ENCODE measurements at regions not wholly inside any gene's neighbourhood (a gene's known extent, or its start where the extent isn't known, plus 50 kb on each side); places are given as distances from the start of the nearest gene placed in this dataset.

DNA sequence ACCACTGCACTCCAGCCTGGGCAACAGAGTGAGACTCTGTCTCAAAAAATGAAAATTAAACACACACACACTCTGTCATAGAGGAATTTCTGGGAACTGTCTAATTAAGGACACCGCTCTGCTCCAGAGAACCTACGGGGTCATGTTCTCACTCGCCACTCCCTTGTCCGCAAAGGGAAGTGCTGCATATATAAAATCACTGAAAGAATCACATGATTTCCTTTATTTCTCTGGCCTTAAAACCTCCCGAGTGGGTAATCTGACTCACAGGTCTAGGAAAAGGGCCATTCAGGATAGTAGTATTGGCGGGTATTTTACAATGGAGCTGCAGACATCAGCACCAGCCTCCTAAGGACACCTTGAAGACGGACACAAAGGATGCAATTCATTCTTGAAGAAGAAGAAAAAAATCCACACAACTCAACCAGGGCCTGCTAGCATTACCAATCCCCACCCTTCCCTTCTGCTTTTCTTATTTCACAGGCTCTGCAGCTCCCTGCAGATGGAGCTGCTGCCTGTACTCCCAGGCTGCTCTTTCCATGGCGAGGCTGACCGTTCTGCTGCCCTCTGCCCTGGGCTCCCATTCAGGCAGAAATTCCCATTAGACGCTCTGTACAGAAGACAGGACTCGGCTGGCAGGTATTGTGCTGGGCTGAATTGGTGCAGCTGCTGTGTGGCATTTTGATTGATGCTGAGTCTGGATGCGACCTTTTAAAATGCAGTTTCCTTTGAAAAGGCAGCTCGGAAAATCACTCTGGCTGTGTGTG, 53.3 kb upstream of the FAM89A start:
- in situ Hi-C loops (cut with MboI) (loop anchor here (10.0 kb wide), 1 partner anchor 179 kb away; no protein-coding TSS in a partner anchor), intact Hi-C loops (cut with micrococcal nuclease; ENCODE audit: unreplicated experiment) (loop anchor here (10.0 kb wide), 1 partner anchor 299 kb away; no protein-coding TSS in a partner anchor)
- Histone ChIP-seq H3K27ac (ENCODE audit: control insufficient read depth, insufficient read depth) (no peak overlapping the region), H3K4me3 (no peak overlapping the region), H3K4me1 (ENCODE audit: control insufficient read depth, insufficient read depth, low read length) (no peaks in the 10 kb centered on the region), H3K27me3 (replicated peaks in 1 of 2; ENCODE audit: control insufficient read depth in 2 of 2, insufficient read depth in 2 of 2, low read length in 1 of 2) (no peaks in the 10 kb centered on the region; a peak in 1 of 4 replicates), H4K20me1 (ENCODE audit: control insufficient read depth, insufficient read depth) (no peaks in the 10 kb centered on the region), H3K79me2 (ENCODE audit: control insufficient read depth, insufficient read depth, low read length) (no peaks in the 10 kb centered on the region), H3K36me3 (ENCODE audit: control insufficient read depth in 2 of 2, insufficient read depth in 2 of 2, low read length in 1 of 2) (no peaks in the 10 kb centered on the region), H3K9me3 (replicated peaks; ENCODE audit: control insufficient read depth, insufficient read depth, low read length) (no peaks in the 10 kb centered on the region), H2AFZ (ENCODE audit: control insufficient read depth, low read depth, low read length) (no peak overlapping the region), H3K4me2 (ENCODE audit: control insufficient read depth, insufficient read depth) (no peak overlapping the region), H3K9ac (ENCODE audit: control insufficient read depth, insufficient read depth, low read length) (no peak overlapping the region)
- ChIA-PET SMC1A (ENCODE audit: uncharacterized antibody, unreplicated experiment) (interaction anchor here (0.8 to 3.4 kb wide), 3 partner anchors 175 to 180 kb away, joined by 3 to 12 read pairs (median 4); no protein-coding TSS in a partner anchor), POLR2A (no interaction called here), RAD21 (ENCODE audit: unreplicated experiment) (no interaction called here), CTCF (interaction anchor here (0.8 to 3.7 kb wide), 10 partner anchors 9 to 465 kb away, joined by 3 to 27 read pairs (median 4); no protein-coding TSS in a partner anchor)
- DNase-seq (ENCODE audit: low read depth, low spot score) (no peak), FAIRE-seq (no peak), ATAC-seq (no peak)
- TF ChIP-seq SMAD5 (IDR thresholded peaks at IDR 0.05; ENCODE audit: low read depth): no peak
- no peak for TF ChIP-seq YBX1 (IDR thresholded peaks at IDR 0.05)
- TF ChIP-seq ASH2L (IDR thresholded peaks at IDR 0.05; ENCODE audit: borderline replicate concordance, low read depth): no peak
- TF ChIP-seq, protein P1, sequence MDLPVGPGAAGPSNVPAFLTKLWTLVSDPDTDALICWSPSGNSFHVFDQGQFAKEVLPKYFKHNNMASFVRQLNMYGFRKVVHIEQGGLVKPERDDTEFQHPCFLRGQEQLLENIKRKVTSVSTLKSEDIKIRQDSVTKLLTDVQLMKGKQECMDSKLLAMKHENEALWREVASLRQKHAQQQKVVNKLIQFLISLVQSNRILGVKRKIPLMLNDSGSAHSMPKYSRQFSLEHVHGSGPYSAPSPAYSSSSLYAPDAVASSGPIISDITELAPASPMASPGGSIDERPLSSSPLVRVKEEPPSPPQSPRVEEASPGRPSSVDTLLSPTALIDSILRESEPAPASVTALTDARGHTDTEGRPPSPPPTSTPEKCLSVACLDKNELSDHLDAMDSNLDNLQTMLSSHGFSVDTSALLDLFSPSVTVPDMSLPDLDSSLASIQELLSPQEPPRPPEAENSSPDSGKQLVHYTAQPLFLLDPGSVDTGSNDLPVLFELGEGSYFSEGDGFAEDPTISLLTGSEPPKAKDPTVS (IDR thresholded peaks at IDR 0.05; ENCODE audit: low read depth, low read length): no peak
- no peak for TF ChIP-seq KAT2A (conservative IDR thresholded peaks at IDR 0.05; ENCODE audit: control insufficient read depth, low read depth, low read length)
- no peak for TF ChIP-seq HDAC6 (IDR thresholded peaks at IDR 0.05; ENCODE audit: unreplicated experiment)
- WGBS (ENCODE audit: insufficient coverage, insufficient replicate concordance, low lambda C conversion rate, missing lambda C conversion rate): 24% methylated on average over 13 of the region's 13 CpGs
- BruUV-seq (replicated peaks): no TSS peak

All from GM12878 (cell line).